GM19395 (cell line): ENCODE measurements at regions not wholly inside any gene's neighbourhood (a gene's known extent, or its start where the extent isn't known, plus 50 kb on each side); places are given as distances from the start of the nearest gene placed in this dataset.

Experiments used
- ATAC-seq: cut with Tn5 transposase; IDR thresholded peaks from one replicate; pipeline ENCODE4 v1.9.1; 2021; ENCODE audit warnings: mild to moderate bottlenecking, moderate library complexity; ENCODE audit not compliant: unreplicated experiment

DNA sequence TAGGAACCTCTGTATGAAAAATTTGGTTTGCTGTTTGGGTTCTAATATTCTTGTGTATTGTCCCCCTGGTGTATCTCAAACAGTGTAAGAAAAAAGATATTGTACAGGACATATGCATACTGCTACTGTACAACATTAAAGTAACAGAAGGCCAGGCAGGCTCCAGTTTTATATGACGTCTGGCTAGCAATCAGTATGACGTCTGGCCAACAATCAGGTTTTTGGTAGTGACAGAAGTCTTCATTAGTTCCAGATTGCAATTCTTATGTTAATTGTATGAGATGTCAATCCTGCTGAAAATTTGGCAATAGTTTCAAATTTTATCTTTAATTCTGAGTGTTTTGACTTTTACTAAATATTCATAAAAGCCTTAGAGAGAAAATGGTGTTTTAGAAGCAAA, 67.9 kb upstream of the KCND2 start:
- ATAC-seq, result no peak

DNA sequence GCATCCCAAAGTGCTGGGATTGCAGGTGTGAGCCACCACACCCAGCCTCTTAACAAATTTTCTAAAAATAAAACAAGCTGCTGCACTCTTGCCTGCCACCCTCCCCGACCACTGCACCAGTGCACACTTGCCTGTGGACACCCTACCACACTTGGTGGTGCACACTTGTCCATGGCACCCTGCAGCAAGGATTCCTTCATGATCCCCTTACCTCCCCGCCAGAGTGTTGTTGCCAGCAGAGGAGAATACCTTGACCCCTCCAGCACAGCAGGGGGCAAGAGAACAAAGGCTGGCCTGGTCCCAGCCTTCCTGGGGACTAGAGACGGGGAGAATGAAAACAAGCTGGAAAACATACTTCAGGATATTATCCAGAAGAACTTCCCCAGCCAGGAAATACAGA, 65.9 kb upstream of the KCND2 start:
- no peak for ATAC-seq

DNA sequence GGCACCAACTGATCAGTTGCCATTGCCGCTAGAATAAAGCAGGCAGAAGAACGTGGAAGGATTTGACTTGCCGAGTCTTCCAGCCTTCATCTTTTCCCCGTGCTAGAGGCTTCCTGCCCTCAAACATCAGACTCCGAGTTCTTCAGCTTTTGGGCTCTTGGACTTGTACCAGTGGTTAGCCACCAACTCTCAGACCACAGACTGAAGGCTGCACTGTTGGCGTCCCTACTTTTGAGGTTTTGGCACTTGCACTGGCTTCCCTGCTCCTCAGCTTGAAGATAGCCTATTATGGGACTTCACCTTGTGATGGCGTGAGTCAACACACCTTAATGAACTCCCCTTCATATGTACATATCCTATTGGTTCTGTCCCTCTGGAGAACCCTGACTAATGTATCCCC, 57.3 kb upstream of the KCND2 start:
- ATAC-seq, result no peak

DNA sequence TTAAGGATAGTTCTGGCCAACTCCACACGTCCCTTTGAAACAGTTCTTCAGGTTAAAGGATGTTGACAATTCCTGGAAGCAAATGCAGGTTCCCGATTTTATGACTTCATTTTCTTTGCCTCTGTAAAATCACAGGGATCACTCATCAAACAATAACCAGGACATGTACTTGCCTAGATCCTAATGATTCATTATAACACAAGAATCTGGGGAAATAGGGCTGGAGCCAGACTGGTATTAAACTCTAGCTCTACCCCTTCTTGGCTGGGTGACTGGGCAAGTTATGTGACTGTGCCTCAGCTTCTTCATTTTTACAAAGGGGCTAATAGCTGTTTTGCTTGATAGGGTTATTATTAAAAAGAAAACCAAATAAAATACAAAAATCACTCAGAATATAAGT, 56.0 kb upstream of the KCND2 start:
- ATAC-seq, result no peak

DNA sequence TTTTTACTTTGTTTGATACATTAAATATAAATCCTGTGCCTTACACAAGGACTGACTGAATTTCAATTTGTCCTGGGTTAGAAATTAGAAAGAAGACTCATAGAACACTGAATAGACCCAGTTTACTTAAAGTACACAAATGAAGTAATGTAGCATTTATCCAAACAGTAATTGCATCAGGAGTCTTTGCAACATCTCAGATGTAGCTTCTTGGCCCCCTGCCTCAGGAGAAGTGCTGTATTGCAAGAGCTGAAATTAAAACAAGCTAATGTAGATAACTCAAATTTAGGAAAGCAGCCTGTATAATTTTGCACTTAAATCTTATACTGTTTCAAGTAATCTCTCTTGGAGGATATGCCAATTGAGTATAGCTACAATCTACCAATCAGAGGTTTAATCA, 54.3 kb upstream of the KCND2 start:
- no peak for ATAC-seq

DNA sequence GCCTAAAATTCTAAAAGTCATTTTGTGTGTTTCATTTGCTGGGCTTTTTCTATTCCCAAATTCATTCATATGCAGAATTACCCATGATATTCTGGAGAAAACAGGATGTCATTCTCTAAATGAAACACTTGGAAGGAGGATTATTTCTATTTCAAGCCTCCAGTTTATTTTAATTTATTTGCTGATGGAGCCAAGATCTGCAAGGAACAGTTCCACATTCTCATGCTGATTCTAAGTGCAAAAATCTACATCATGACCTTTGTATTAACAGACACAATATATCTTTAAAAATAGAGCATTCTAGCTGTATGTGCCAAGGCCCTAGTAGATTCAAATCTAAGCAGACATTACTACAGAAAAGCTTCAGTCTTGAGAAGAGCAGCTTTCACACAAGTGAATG, 51.3 kb upstream of the KCND2 start:
- ATAC-seq, result no peak
